OCI-LY7 (cell line): ENCODE measurements at regions not wholly inside any gene's neighbourhood (a gene's known extent, or its start where the extent isn't known, plus 50 kb on each side); places are given as distances from the start of the nearest gene placed in this dataset.

Experiments
- CTCF ChIP-seq: fragments of 200-600 bp; sonication (generic); conservative IDR thresholded peaks from 2 replicates; pipeline ENCODE4 v1.5.1; 2014; ENCODE audit warnings: mild to moderate bottlenecking, antibody characterized with exemption, low read length, moderate library complexity, mixed read lengths
- EZH2phosphoT487 ChIP-seq: fragments of 200-600 bp; sonication (generic); IDR thresholded peaks from 2 replicates; pipeline ENCODE4 v1.6.1; 2018; ENCODE audit warnings: low read depth, borderline replicate concordance, mild to moderate bottlenecking, mixed run types, antibody characterized with exemption, low read length, moderate library complexity, mixed read lengths

DNA sequence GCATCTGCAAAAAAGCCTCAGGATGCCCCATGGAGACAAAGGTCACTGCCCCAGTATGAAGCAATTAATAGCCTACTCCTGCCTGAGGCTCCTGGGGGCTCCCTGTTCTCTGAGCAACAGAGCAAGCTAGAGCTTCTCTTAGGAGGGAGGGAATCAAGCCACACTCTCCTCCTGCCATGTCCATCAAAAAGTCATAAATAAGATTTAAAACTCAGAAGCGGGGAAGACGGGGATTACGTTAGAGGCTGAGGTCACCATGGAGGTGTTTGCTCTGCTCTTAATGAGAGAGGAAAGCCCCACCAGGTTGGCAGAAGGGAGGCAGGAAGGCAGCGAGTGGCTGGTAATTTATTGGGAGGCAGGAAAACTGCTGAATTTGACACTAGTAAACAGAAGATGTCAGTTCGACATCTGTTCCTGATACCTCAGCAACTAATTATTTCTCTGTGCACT, 98.4 kb upstream of the TNR start:
- TF ChIP-seq CTCF (no peak), EZH2phosphoT487 (no peak)
